Body of pancreas (tissue), 4 donors: ENCODE measurements at regions not wholly inside any gene's neighbourhood (a gene's known extent, or its start where the extent isn't known, plus 50 kb on each side); places are given as distances from the start of the nearest gene placed in this dataset.
A peak's percentile ranks its signal among the peaks of the same experiment; 100 is the strongest.

Experiments
- POLR2A ChIP-seq, 3 donors: fragments of 450-650 bp; IDR thresholded peaks; one replicate each; pipeline ENCODE4 v1.6.1; 2016; ENCODE audit warnings: antibody characterized with exemption in 3 of 3, mild to moderate bottlenecking in 2 of 3
- TF ChIP-seq, protein P1 (sequence below), 7 experiments: fragments of 450-650 bp in 4 of 7; fragments of 200-600 bp in 3 of 7; sonication (generic) in 3 of 7; IDR thresholded peaks; one replicate each; pipeline ENCODE4 v1.5.1; 2016 to 2019; ENCODE audit warnings: antibody characterized with exemption in 7 of 7

DNA sequence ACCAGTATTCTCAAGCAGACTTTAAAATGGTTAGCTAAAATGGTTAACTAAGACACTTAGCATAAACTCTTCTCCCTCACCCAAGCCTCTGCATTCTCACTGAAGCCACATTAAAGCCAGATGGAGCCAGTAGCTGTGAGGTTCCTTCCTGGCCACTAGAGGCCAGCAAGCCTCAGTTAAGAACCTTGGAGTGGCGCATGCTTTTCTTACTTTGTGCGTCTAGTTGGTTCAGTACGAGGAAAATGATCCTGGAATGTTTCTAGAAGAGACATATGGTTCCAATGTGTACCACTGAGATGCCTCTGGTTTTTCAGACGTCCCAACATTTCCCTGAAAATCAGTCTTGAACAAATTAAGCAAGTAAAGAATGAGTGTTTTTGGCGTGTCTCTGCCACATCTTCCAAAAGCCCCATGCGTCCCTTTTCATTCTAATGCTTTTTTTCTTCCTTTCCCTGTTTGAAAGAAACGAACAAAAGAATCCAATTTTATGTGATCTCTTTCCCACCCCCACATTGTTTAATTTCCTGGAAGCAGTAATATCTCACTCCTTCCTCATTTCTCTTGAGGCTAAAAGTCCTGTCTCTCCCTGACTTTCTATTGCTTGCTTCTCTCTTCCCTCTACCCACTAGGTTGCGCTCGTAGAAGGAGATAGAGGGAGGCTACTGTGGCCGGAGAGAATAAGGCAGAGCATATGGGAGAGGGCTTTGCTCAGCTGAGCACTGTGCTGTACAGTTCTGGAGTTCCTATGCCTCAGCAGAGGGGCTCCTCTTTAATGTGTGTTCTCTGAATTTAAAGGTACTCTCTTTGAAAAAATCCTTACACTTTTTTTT, 82.9 kb upstream of the TAB3 start:
- TF ChIP-seq, protein P1, sequence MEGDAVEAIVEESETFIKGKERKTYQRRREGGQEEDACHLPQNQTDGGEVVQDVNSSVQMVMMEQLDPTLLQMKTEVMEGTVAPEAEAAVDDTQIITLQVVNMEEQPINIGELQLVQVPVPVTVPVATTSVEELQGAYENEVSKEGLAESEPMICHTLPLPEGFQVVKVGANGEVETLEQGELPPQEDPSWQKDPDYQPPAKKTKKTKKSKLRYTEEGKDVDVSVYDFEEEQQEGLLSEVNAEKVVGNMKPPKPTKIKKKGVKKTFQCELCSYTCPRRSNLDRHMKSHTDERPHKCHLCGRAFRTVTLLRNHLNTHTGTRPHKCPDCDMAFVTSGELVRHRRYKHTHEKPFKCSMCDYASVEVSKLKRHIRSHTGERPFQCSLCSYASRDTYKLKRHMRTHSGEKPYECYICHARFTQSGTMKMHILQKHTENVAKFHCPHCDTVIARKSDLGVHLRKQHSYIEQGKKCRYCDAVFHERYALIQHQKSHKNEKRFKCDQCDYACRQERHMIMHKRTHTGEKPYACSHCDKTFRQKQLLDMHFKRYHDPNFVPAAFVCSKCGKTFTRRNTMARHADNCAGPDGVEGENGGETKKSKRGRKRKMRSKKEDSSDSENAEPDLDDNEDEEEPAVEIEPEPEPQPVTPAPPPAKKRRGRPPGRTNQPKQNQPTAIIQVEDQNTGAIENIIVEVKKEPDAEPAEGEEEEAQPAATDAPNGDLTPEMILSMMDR (IDR thresholded peaks at IDR 0.05) = peak; percentile 40 to 69 (median 56)
- TF ChIP-seq POLR2A (IDR thresholded peaks at IDR 0.05) = no peak
